ENCODE measurements at regions not wholly inside any gene's neighbourhood (a gene's known extent, or its start where the extent isn't known, plus 50 kb on each side); places are given as distances from the start of the nearest gene placed in this dataset.
"Not testable (repeated sequence)": the region's sequence is repeated elsewhere in the genome, so short reads cannot be mapped to it uniquely, and the experiment has no call there.

- WGBS, 2 donors = 79 to 86% methylated on average over 1 of the region's 1 CpG
- TF ChIP-seq CTCF (IDR thresholded peaks at IDR 0.05) = no peak
- TF ChIP-seq EP300 (IDR thresholded peaks at IDR 0.05) = no peak
- no peak for TF ChIP-seq POLR2A (IDR thresholded peaks at IDR 0.05)
- no peak for DNase-seq (ENCODE audit: low spot score in 2 of 2)
Measured at GRCh38 chrX:65331371-65331770, 203.2 kb downstream of the LAS1L start.

DNA sequence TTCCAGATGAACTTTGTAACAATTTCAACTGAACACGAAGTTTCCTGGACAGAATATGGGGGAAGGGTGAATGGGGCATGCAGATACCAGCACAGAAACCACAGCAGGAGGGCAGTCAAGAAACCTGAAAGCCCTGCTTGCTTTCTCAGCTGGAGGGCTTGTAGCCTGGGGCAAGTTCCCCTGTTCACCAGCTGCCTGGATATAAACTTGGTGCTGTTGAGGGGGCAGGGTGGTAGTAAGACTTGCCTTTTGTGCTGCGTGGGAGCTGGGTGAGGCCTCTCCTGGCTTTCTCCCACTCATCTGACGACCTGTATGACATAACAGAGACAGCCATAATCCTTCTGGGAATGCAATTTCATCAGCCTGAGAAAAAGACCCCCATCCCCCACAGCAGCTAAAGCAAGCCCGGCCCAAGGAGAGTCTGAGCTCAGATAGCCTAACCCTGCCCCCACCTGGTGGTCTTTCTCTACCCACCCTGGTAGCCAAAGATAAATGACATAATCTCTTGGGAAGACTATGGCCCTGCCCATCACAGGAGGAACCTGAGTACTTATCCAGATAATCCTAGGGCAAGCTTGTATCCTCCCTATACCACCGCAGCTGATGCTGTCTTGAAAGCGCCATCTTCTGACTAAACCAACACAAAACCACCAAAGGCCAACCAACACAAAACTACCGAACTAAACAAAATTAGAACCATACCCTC, 234.3 kb downstream of the LAS1L start:
- no peak overlapping the region for H3K4me3 ChIP-seq
- H3K27me3 ChIP-seq = no peaks in the 10 kb centered on the region
- TF ChIP-seq POLR2A (IDR thresholded peaks at IDR 0.05) (no peak), EP300 (IDR thresholded peaks at IDR 0.05) (no peak), CTCF (IDR thresholded peaks at IDR 0.05) (no peak)
- H3K4me1 ChIP-seq = no peaks in the 10 kb centered on the region
- H3K27ac ChIP-seq = no peak overlapping the region
- no peaks in the 10 kb centered on the region for H3K36me3 ChIP-seq
- no peak for DNase-seq (ENCODE audit: low spot score in 2 of 2)
- WGBS, 2 donors = 30 to 37% methylated on average over 3 to 7 of the region's 7 CpGs
- peaks cover 0 to 77% (median 11%) of the 10 kb centered on the region in 4 donors for H3K9me3 ChIP-seq

More at GRCh38 chrX:65331371-65331770, 203.2 kb downstream of the LAS1L start:
- Histone ChIP-seq H3K36me3 (no peaks in the 10 kb centered on the region), H3K27me3 (no peaks in the 10 kb centered on the region), H3K4me1 (no peaks in the 10 kb centered on the region), H3K9me3 (peaks cover 0 to 16% (median 7%) of the 10 kb centered on the region in 4 donors), H3K4me3 (no peak overlapping the region), H3K27ac (no peak overlapping the region)

DNA sequence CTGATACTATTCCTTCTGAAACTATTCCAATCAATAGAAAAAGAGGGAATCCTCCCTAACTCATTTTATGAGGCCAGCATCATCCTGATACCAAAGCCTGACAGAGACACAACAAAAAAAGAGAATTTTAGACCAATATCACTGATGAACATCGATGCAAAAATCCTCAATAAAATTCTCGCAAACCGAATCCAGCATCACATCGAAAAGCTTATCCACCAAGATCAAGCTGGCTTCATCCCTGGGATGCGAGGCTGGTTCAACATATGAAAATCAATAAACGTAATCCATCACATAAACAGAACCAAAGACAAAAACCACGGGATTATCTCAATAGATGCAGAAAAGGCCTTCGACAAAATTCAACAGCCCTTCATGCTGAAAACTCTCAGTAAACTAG, 251.7 kb downstream of the LAS1L start:
- not testable (repeated sequence) for DNase-seq (ENCODE audit: low spot score in 2 of 2)
- peaks cover 0 to 56% (median 2%) of the 10 kb centered on the region in 4 donors for H3K9me3 ChIP-seq
- WGBS, 2 donors = 91 to 94% methylated on average over 8 of the region's 8 CpGs

GRCh38 chrX:65273152-65273551, 261.4 kb downstream of the LAS1L start:
- TF ChIP-seq EP300 (IDR thresholded peaks at IDR 0.05) = no peak
- TF ChIP-seq CTCF (IDR thresholded peaks at IDR 0.05) = no peak
- no peak for TF ChIP-seq POLR2A (IDR thresholded peaks at IDR 0.05)
- Histone ChIP-seq H3K27me3 (no peaks in the 10 kb centered on the region), H3K4me1 (no peaks in the 10 kb centered on the region), H3K4me3 (no peak overlapping the region), H3K36me3 (no peaks in the 10 kb centered on the region), H3K27ac (no peak overlapping the region), H3K9me3 (peaks cover 0 to 72% (median 13%) of the 10 kb centered on the region in 4 donors)
- no peak for DNase-seq (ENCODE audit: low spot score in 2 of 2)

More for the DNA sequence above, 251.7 kb downstream of the LAS1L start:
- H3K4me1 ChIP-seq, H3K36me3 ChIP-seq, H3K27ac ChIP-seq, H3K4me3 ChIP-seq, H3K27me3 ChIP-seq: not testable (repeated sequence)

GRCh38 chrX:65266482-65266881, 268.1 kb downstream of the LAS1L start:
- no peak overlapping the region for H3K27ac ChIP-seq
- no peaks in the 10 kb centered on the region for H3K27me3 ChIP-seq

More at GRCh38 chrX:65266482-65266881, 268.1 kb downstream of the LAS1L start:
- H3K4me1 ChIP-seq = no peaks in the 10 kb centered on the region
- H3K36me3 ChIP-seq = no peaks in the 10 kb centered on the region
- DNase-seq (ENCODE audit: low spot score in 2 of 2) = no peak
- peaks cover 0 to 46% (median 6%) of the 10 kb centered on the region in 4 donors for H3K9me3 ChIP-seq
- TF ChIP-seq POLR2A (IDR thresholded peaks at IDR 0.05) = no peak
- TF ChIP-seq EP300 (IDR thresholded peaks at IDR 0.05) = no peak
- no peak for TF ChIP-seq CTCF (IDR thresholded peaks at IDR 0.05)
- H3K4me3 ChIP-seq = no peak overlapping the region
- WGBS, 2 donors = 59 to 80% methylated on average over 2 of the region's 2 CpGs

Data from tibial nerve (tissue), 4 donors.